Fibroblast of the aortic adventitia (primary cell): ENCODE measurements at regions not wholly inside any gene's neighbourhood (a gene's known extent, or its start where the extent isn't known, plus 50 kb on each side); places are given as distances from the start of the nearest gene placed in this dataset.

Experiments used
- DNase-seq: peaks from one replicate; pipeline ENCODE4 v3.0.0-alpha.2; 2010; ENCODE audit warnings: low read depth
- H3K4me3 ChIP-seq: 2 replicates; pipeline ENCODE4 v1.5.1; 2011; ENCODE audit warnings: low read depth, mild to moderate bottlenecking, control low read depth, low read length, moderate library complexity
- CTCF ChIP-seq: IDR thresholded peaks from 2 replicates; pipeline ENCODE4 v1.5.1; 2011; ENCODE audit warnings: mild to moderate bottlenecking, low read length, control low read depth, inconsistent platforms; ENCODE audit not compliant: insufficient read depth

- TF ChIP-seq CTCF: no peak
- DNase-seq: no peak
- no peak overlapping the region for H3K4me3 ChIP-seq
These were observed 1163.0 kb downstream of the DIAPH3 start for GRCh38 chr13:59000770-59001169.

GRCh38 chr13:59012731-59013130, 1151.0 kb downstream of the DIAPH3 start:
- no peak for DNase-seq
- no peak overlapping the region for H3K4me3 ChIP-seq
- TF ChIP-seq CTCF: no peak

GRCh38 chr13:59016250-59016649, 1147.5 kb downstream of the DIAPH3 start:
- H3K4me3 ChIP-seq: no peak overlapping the region
- no peak for DNase-seq
- TF ChIP-seq CTCF: no peak

- no peak for TF ChIP-seq CTCF
- no peak for DNase-seq
- H3K4me3 ChIP-seq: no peak overlapping the region
These were observed 1139.3 kb downstream of the DIAPH3 start for GRCh38 chr13:59024434-59024833.

- no peak for TF ChIP-seq CTCF
- no peak for DNase-seq
- H3K4me3 ChIP-seq: no peak overlapping the region
These were observed 1129.5 kb downstream of the DIAPH3 start for GRCh38 chr13:59034198-59034597.

- DNase-seq: no peak
- no peak for TF ChIP-seq CTCF
- no peak overlapping the region for H3K4me3 ChIP-seq
These were observed 1124.9 kb downstream of the DIAPH3 start for GRCh38 chr13:59038824-59039223.

GRCh38 chr13:59043016-59043415, 1120.7 kb downstream of the DIAPH3 start:
- TF ChIP-seq CTCF: no peak
- no peak for DNase-seq
- H3K4me3 ChIP-seq: no peak overlapping the region
